Suprapubic skin (tissue), 4 donors: ENCODE measurements at regions not wholly inside any gene's neighbourhood (a gene's known extent, or its start where the extent isn't known, plus 50 kb on each side); places are given as distances from the start of the nearest gene placed in this dataset.

Source experiments
- DNase-seq, 2 donors: peaks; one replicate each; pipeline ENCODE4 v3.0.0-alpha.2; 2019; ENCODE audit warnings: low spot score in 2 of 2
- H3K27ac ChIP-seq: fragments of 200-600 bp; sonication (generic); one replicate; pipeline ENCODE4 v1.5.1; 2019
- H3K27me3 ChIP-seq: fragments of 200-600 bp; sonication (generic); one replicate; pipeline ENCODE4 v1.5.1; 2019
- H3K36me3 ChIP-seq: fragments of 200-600 bp; sonication (generic); one replicate; pipeline ENCODE4 v1.5.1; 2019
- H3K4me1 ChIP-seq: fragments of 200-600 bp; sonication (generic); one replicate; pipeline ENCODE4 v1.5.1; 2019
- H3K4me3 ChIP-seq: fragments of 200-600 bp; sonication (generic); one replicate; pipeline ENCODE4 v1.5.1; 2019; ENCODE audit warnings: mild to moderate bottlenecking
- H3K9me3 ChIP-seq: fragments of 200-600 bp; sonication (generic); one replicate; pipeline ENCODE4 v1.5.1; 2019
- EP300 ChIP-seq: sonication (generic); formaldehyde crosslinking; IDR thresholded peaks from one replicate; pipeline ENCODE4 v1.6.1; 2017; ENCODE audit warnings: antibody characterized with exemption
- POLR2A ChIP-seq, 2 donors: fragments of 450-650 bp; IDR thresholded peaks; one replicate each; pipeline ENCODE4 v1.6.1; 2017; ENCODE audit warnings: antibody characterized with exemption in 2 of 2, mild to moderate bottlenecking in 2 of 2, moderate library complexity in 2 of 2
- POLR2AphosphoS5 ChIP-seq, 3 donors: sonication (generic); formaldehyde crosslinking; IDR thresholded peaks; one replicate each; pipeline ENCODE4 v1.6.1; 2017; ENCODE audit warnings: antibody characterized with exemption in 3 of 3
- WGBS: methylation state at CpG from one replicate; pipeline ENCODE4 v1.1.5; 2018; 5-methylcytosine and 5-hydroxymethylcytosine counted together
- TF ChIP-seq, protein P1 (sequence below), 2 donors: fragments of 200-600 bp in 1 of 2; fragments of 450-650 bp in 1 of 2; sonication (generic) in 1 of 2; IDR thresholded peaks; one replicate each; pipeline ENCODE4 v1.5.1; 2016 to 2019; ENCODE audit warnings: antibody characterized with exemption in 2 of 2, mild to moderate bottlenecking in 1 of 2, moderate library complexity in 1 of 2

DNA sequence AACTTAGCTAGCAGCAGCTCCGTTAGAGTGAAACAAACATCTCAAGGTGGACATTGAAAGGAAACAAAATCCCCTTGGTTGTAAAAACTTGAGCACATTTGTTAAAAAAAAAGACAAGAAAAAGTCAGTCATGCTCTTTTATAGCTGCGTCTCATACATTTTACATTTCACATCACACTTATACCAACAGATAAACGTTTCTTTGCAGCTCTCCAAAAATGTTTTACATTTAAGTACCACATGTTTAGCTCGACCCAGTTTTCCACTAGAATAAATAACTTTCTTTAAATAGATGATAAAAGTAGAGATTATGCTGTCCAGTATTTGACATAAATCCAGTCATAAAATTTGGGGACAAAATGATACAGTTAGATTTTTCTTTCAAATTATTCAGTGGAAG, 297.0 kb upstream of the ST6GAL2 start:
- H3K4me3 ChIP-seq: no peak overlapping the region
- H3K36me3 ChIP-seq: no peaks in the 10 kb centered on the region
- DNase-seq: no peak
- no peaks in the 10 kb centered on the region for H3K4me1 ChIP-seq
- no peaks in the 10 kb centered on the region for H3K27me3 ChIP-seq
- H3K9me3 ChIP-seq: no peaks in the 10 kb centered on the region
- no peak for TF ChIP-seq POLR2A (IDR thresholded peaks at IDR 0.05)
- TF ChIP-seq POLR2AphosphoS5 (IDR thresholded peaks at IDR 0.05): no peak
- no peak for TF ChIP-seq EP300
- TF ChIP-seq, protein P1, sequence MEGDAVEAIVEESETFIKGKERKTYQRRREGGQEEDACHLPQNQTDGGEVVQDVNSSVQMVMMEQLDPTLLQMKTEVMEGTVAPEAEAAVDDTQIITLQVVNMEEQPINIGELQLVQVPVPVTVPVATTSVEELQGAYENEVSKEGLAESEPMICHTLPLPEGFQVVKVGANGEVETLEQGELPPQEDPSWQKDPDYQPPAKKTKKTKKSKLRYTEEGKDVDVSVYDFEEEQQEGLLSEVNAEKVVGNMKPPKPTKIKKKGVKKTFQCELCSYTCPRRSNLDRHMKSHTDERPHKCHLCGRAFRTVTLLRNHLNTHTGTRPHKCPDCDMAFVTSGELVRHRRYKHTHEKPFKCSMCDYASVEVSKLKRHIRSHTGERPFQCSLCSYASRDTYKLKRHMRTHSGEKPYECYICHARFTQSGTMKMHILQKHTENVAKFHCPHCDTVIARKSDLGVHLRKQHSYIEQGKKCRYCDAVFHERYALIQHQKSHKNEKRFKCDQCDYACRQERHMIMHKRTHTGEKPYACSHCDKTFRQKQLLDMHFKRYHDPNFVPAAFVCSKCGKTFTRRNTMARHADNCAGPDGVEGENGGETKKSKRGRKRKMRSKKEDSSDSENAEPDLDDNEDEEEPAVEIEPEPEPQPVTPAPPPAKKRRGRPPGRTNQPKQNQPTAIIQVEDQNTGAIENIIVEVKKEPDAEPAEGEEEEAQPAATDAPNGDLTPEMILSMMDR (IDR thresholded peaks at IDR 0.05): no peak
- no peak overlapping the region for H3K27ac ChIP-seq
- 76% methylated on average over 4 of the region's 4 CpGs for WGBS

DNA sequence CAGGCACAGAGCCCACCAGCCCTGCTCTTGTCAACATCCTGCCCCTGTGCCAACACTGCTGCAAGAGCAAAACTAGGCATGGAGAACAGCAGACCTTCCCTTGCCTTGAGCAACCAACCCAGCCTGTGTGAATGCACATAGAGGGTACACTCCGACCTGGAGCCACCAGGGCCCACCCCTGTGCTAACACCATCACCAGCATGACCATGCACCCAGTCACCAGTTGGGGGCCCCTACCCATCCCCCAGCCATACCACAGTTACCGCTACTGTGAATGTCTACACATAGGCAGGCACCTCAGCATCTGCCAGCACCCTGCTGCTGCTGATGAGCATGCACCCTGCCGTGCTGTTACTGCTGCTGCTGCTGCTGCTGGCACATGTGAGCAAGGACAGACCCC, 301.9 kb upstream of the ST6GAL2 start:
- no peak overlapping the region for H3K27ac ChIP-seq
- no peak for DNase-seq
- no peaks in the 10 kb centered on the region for H3K36me3 ChIP-seq
- no peaks in the 10 kb centered on the region for H3K4me1 ChIP-seq
- H3K9me3 ChIP-seq: no peaks in the 10 kb centered on the region
- H3K27me3 ChIP-seq: no peaks in the 10 kb centered on the region
- WGBS: no CpG with 5 or more reads among the region's 3 CpGs
- TF ChIP-seq POLR2A (IDR thresholded peaks at IDR 0.05): no peak
- TF ChIP-seq, protein P1 (IDR thresholded peaks at IDR 0.05): no peak
- TF ChIP-seq POLR2AphosphoS5 (IDR thresholded peaks at IDR 0.05): no peak
- no peak overlapping the region for H3K4me3 ChIP-seq

DNA sequence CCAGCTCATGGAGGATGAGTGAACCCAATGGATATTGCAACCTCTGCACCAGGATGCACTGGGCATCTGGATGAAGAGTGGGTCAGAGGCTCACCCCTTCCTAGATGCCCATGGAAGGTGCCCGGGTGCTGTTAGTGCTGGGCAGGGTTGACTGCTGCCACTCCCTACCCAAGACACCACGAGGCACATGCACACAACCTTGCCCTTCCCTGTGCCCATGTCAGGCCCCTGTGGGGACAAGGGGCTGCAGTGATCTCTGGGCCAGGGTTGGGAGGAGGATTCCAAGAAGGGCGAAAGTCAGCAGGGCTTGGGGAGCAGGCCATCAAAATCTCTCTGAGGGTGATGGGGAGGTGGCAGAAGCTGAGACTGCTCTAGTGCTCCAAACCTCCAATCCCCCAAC, 309.7 kb upstream of the ST6GAL2 start:
- H3K36me3 ChIP-seq: no peaks in the 10 kb centered on the region
- no peaks in the 10 kb centered on the region for H3K27me3 ChIP-seq
- no peak overlapping the region for H3K4me3 ChIP-seq
- no peaks in the 10 kb centered on the region for H3K4me1 ChIP-seq
- WGBS: 89% methylated on average over 3 of the region's 3 CpGs
- no peak overlapping the region for H3K27ac ChIP-seq
- DNase-seq: no peak
- TF ChIP-seq POLR2AphosphoS5 (IDR thresholded peaks at IDR 0.05) (no peak), POLR2A (IDR thresholded peaks at IDR 0.05) (no peak), EP300 (no peak)
- TF ChIP-seq, protein P1 (IDR thresholded peaks at IDR 0.05): no peak
- no peaks in the 10 kb centered on the region for H3K9me3 ChIP-seq

DNA sequence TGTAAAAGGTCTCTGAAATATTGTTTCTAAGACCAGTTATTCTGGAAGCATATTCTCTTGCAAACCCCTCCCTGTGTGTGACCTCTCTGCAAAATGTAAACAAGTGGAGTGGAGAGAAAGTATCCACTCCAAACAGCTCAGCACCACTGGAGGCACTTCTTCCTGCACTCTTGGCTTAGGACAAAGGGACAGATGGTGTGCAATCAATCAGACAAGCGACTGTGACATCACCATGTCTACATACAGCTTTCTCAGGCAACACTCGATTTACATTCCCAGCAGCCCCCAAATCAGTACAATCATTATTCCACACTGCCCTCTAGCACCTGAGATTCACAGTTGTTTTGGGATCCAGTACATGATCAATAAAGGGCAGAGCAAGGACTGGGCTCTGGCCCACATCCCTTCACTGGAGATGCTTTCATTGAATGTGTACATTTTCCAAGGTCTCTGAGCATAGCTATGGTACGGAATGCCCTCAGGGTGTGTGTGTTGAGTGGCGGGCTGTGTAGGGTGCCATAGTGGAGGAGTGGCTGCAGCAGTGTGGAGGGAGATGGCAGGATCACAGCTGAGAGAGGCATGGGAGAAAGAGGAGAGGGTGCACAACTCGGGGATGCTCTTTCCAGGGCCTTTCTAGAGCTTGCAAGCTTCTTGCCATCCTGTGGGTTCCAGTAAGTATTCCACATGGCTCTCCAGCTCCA, 311.8 kb upstream of the ST6GAL2 start:
- WGBS: 84% methylated on average over 5 of the region's 5 CpGs
- TF ChIP-seq POLR2AphosphoS5 (IDR thresholded peaks at IDR 0.05): no peak
- TF ChIP-seq POLR2A (IDR thresholded peaks at IDR 0.05): no peak
- no peak for TF ChIP-seq EP300
- TF ChIP-seq, protein P1 (IDR thresholded peaks at IDR 0.05): no peak
- Histone ChIP-seq H3K27ac (no peak overlapping the region), H3K4me3 (no peak overlapping the region), H3K4me1 (no peaks in the 10 kb centered on the region), H3K36me3 (no peaks in the 10 kb centered on the region), H3K27me3 (no peaks in the 10 kb centered on the region), H3K9me3 (no peaks in the 10 kb centered on the region)
- no peak for DNase-seq

DNA sequence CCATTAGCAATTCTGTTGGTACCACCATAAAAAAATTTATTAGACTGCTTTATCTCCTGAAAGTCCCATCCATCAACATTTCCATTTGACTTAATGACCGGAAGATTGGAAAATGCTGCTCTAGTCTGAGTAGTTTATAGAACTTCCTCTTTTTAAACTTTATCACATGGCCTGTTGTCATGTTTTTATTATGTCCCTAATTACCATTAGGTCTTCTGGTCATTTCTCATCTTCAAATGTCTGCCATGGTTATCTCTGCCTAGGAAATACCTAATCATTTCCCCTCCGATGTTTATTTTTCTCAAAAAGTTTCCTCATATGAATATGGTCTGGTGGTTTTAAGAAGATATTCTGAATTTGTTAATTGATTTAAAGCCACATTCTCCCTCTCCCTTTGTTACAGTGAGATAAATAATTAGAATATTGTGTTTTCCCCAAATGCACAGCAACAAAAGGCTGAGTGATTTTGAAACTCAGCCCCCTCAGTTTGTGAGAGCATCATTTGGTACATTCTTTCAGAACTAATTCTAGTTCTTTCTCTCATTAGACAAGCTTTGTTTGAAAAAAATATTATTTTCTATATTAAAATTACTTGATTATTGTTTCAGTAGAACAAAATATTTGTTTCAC, 317.1 kb upstream of the ST6GAL2 start:
- Histone ChIP-seq H3K27ac (no peak overlapping the region), H3K36me3 (no peaks in the 10 kb centered on the region), H3K4me3 (no peak overlapping the region), H3K27me3 (no peaks in the 10 kb centered on the region), H3K9me3 (no peaks in the 10 kb centered on the region), H3K4me1 (no peaks in the 10 kb centered on the region)
- no peak for TF ChIP-seq EP300
- TF ChIP-seq, protein P1 (IDR thresholded peaks at IDR 0.05): no peak
- TF ChIP-seq POLR2AphosphoS5 (IDR thresholded peaks at IDR 0.05): no peak
- TF ChIP-seq POLR2A (IDR thresholded peaks at IDR 0.05): no peak
- 41% methylated on average over 2 of the region's 2 CpGs for whole genome bisulfite sequencing
- DNase-seq: no peak
